ENCODE measurements at regions not wholly inside any gene's neighbourhood (a gene's known extent, or its start where the extent isn't known, plus 50 kb on each side); places are given as distances from the start of the nearest gene placed in this dataset.
"Not testable (repeated sequence)": the region's sequence is repeated elsewhere in the genome, so short reads cannot be mapped to it uniquely, and the experiment has no call there.

DNA sequence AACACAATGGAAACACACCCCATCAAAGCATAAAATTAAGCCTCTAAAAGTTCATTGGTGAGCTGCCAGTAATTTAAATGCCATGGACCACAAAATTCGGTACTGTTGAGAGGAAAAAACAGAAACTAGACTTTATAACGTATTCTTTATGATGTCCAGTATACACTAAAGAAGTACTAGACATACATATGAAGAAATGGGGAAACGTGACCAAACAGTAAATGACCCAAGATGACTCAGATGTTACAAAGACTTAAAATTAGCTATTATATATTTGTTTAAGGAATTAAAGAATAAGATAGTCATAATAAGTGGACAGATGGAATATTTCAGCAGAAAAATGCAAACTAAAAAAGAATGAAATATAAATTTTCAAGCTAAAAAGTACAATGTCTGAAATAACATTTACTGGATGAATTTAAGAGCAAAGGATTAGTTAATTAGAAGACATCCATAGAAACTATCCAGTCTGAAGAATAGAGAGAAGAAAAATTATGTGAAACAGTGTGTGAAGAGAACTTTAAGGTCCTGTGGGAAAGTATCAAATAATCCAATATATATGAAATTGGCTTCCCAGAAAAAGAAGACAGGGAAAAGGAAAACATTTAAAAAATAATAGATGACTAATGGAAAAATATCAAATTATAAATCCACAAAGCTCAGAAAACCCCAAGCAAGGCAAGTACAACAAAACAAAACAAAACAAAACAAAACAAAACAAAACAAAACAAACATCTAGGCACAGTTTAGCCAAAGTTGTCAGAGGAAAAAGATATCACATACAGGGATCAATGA is 69.4 kb downstream of the SAMD9 start:
- intact Hi-C loops (cut with micrococcal nuclease): no loop called here

- intact Hi-C loops (cut with micrococcal nuclease): no loop called here
Measured at GRCh38 chr7:93047514-93048099, 70.2 kb downstream of the SAMD9 start.

GRCh38 chr7:93046641-93047040 is 71.1 kb downstream of the SAMD9 start:
- intact Hi-C loops (cut with micrococcal nuclease): no loop called here

GRCh38 chr7:93044147-93044810 is 73.5 kb downstream of the SAMD9 start:
- intact Hi-C loops (cut with micrococcal nuclease): no loop called here

- intact Hi-C loops (cut with micrococcal nuclease): no loop called here
Measured at GRCh38 chr7:93043385-93043985, 74.3 kb downstream of the SAMD9 start.

DNA sequence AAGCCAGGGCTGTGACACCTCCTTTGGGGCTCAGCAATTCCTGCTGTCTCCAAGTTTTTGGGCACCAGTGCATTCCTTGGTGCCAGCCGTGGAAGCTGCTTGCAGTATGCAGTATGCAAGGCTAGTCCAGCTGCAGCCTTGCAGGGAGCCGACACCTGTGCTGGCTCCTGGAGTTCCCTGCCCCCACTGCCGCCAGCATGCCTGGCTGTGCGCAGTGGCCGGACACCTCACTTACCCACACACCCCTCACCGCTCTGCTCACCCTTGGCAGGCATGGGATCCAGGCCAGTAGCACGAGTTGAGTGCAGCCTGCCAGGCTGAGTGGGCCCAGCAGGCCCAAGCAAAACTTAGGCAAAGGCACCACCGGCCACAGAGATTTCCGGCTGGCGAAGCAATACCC is 77.4 kb downstream of the SAMD9 start:
- intact Hi-C loops (cut with micrococcal nuclease): no loop called here

DNA sequence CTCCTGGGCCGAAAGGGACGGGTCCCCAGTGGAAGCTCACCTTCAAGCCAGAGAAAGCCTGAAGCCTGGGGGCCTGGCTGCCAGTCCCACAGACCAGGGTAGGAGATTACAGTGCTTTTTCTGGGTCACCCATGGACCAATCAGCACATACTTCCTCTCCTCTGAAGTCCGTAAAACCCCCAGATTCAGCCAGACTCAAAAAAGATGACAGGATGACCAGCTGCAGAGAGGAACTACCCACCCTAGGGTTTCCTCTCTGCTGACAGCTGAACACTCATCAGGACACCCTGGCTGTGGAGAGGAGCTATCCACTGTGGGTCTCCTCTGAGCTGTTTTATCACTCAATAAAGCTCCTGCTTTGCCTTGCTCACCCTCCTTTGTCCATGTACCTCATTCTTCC is 78.0 kb downstream of the SAMD9 start:
- intact Hi-C loops (cut with micrococcal nuclease): loop anchor here (5.0 kb wide), 2 partner anchors 137 to 202 kb away; partner anchors contain the start of gene CDK6

- intact Hi-C loops (cut with micrococcal nuclease): loop anchor here (5.0 kb wide), 2 partner anchors 137 to 202 kb away; partner anchors contain the start of gene CDK6
Measured at GRCh38 chr7:93039282-93039681, 78.5 kb downstream of the SAMD9 start.

GRCh38 chr7:93036807-93037206 is 81.0 kb downstream of the SAMD9 start:
- intact Hi-C loops (cut with micrococcal nuclease): loop anchor here (5.0 kb wide), 2 partner anchors 135 to 200 kb away; partner anchors contain the start of gene CDK6

- intact Hi-C loops (cut with micrococcal nuclease): loop anchor here (5.0 kb wide), 2 partner anchors 134 to 199 kb away; partner anchors contain the start of gene CDK6
Measured at GRCh38 chr7:93036149-93036640, 81.6 kb downstream of the SAMD9 start.

GRCh38 chr7:93031795-93032194 is 86.0 kb downstream of the SAMD9 start:
- intact Hi-C loops (cut with micrococcal nuclease): no loop called here

- intact Hi-C loops (cut with micrococcal nuclease): no loop called here
Measured at GRCh38 chr7:93030605-93031225, 87.1 kb downstream of the SAMD9 start.

- intact Hi-C loops (cut with micrococcal nuclease): no loop called here
Measured at GRCh38 chr7:93029056-93029455, 88.7 kb downstream of the SAMD9 start.

DNA sequence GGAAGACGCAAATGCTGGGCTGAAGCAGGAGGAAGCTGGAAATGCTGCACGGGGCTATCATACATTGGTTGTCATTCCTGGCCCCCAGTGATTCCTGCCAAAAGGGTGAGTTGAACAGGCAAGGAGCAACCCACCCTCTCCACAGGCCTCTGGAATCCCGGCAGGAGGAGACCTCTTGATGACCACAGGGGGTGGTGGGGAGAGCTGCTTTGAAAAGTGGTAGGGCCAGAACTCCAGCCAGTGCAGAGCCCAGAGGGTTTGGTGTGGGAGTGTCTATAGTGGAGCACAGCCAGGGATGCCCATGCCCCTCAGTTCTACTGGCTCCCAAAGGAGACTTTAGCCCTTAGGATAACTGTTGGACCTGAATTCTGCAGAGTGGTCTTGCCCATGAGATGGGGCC is 89.2 kb downstream of the SAMD9 start:
- intact Hi-C loops (cut with micrococcal nuclease): no loop called here

DNA sequence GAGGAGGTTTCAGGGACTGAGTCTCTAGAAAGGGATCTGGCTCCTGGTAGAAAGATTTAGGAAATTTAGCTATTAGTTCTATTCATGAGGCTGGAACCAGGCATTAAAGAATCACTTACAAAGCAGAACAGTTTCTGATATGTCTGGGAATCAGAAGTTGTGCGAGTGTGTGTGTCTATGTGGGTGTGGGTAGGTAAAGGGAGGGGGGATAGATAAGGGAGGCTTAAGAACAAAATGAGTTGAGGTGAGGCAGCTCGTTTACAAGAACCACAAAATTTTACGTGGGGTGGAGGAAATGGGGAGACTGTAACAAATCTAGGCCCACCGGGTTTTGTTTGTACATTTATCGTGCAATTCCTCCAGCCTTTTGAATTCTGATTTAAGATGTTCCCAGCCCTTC is 90.7 kb downstream of the SAMD9 start:
- intact Hi-C loops (cut with micrococcal nuclease): no loop called here

- intact Hi-C loops (cut with micrococcal nuclease): no loop called here
Measured at GRCh38 chr7:93026425-93026824, 91.4 kb downstream of the SAMD9 start.

- intact Hi-C loops (cut with micrococcal nuclease): no loop called here
Measured at GRCh38 chr7:93025389-93025788, 92.4 kb downstream of the SAMD9 start.

- intact Hi-C loops (cut with micrococcal nuclease): not testable (repeated sequence)
Measured at GRCh38 chr7:93022931-93023478, 94.8 kb downstream of the SAMD9 start.

DNA sequence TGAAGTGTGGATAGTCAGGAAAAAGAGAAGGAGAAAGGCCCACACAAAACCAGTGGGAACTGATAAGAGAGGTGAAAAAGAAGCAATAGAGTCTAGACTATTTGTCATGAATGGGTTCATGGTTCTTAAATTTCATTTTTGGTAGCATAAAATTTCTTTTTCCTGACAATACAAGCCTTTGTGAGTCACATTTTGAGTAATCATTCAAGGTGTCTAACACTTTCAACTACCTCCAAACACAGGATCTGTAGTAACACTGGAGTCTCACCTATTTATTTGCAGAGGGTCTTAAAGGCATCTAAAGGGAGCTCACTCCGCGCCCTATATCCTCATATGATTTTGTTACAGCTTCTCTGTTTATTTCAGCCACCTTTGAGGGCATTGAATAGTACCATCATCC is 96.0 kb downstream of the SAMD9 start:
- intact Hi-C loops (cut with micrococcal nuclease): no loop called here

DNA sequence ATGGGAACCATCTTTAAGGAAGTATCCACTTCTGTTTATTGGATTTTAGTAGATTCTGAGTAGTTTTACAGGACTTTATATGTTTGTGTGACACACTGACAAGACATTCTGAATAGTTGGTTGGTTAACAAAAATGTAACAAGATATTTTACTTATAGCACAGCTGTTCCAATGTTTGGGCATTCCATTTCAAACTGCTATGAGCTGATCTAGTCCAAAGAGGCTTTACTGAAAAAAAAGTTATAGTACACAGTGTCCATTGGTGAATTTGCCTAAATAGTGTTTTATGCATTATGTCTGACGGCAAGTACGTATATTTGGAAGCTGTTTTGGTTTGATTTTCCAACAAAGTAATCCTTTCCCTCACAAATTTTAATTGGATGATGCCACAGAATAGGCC is 99.1 kb downstream of the SAMD9 start:
- intact Hi-C loops (cut with micrococcal nuclease): no loop called here
